RPMI8226 (cell line): ENCODE measurements at regions not wholly inside any gene's neighbourhood (a gene's known extent, or its start where the extent isn't known, plus 50 kb on each side); places are given as distances from the start of the nearest gene placed in this dataset.
"Not testable (repeated sequence)": the region's sequence is repeated elsewhere in the genome, so short reads cannot be mapped to it uniquely, and the experiment has no call there.

Experiments
- DNase-seq: peaks from one replicate; pipeline ENCODE4 v3.0.0-alpha.2; 2015

DNA sequence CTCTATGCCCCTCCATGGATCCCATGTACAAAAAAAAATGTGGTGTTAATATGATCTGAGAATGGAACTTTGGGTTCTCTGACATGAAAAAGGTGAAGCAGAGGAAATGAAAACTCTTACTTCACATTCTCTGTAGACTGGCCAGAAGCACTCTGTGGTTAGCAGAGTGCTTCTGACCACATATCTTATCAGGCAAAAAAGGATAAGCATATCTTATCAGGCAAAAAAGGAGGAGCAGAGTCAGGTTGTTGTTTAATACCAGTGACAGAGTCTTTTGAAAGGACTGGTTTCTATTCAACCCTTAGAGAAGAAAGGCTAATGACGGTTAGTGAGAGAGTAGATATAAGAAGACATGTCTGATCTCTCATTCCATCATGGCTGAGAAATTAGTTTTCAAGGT is 1404.8 kb downstream of the SLITRK1 start:
- DNase-seq, result no peak

DNA sequence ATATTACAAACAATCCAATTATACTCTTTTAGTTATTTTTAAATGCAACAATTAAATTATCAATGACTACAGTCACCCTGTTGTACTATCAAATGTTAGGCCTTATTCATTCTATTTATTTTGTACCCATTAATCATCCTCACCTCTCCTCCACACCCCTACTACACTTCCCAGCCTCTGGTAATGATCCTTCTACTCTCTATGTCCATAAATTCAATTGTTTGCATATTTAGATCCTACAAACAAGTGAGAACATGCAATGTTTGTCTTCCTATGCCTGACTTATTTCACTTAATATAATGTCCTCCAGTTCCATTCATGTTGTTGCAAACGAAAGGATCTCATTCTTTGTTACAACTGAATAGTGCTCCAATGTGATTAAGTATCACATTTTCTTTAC is 1414.6 kb downstream of the SLITRK1 start:
- no peak for DNase-seq

DNA sequence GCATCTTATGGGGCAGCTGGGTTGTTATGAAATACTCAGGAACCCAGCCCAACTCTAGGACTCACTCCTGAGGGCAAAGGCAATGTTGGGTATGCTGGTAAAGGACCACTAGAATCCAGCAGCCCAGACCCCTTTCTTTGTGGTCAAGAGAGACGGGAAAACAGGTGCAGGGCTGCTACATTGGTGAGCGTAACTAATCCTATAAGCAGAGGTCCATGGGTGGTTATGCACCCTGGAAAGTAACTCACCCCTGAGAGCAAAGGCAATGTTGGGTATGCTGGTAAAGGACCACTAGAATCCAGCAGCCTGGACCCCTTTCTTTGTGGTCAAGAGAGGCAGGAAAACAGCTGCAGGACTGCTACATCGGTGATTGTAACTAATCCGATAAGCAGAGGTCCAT is 1422.7 kb downstream of the SLITRK1 start:
- DNase-seq, result not testable (repeated sequence)

DNA sequence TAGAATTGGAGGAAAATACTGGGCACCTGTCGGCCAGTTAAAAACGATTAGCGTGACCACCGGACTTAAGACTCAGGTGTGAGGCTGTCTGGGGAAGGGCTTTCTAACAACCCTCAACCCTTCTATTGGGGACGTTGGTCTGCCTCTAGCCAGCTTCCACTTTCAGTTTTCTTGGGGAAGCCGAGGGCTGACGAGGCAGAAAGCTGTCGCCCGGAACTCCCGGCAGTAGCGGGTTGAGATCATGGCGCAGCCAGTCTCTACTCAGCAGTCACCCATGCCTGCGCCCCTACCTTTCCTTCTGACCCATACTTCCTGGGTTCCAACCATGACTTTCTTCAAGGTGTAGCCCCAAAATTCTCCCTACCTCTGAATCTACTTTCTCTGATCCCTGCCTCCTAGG is 1424.1 kb downstream of the SLITRK1 start:
- peak; percentile 27 for DNase-seq

DNA sequence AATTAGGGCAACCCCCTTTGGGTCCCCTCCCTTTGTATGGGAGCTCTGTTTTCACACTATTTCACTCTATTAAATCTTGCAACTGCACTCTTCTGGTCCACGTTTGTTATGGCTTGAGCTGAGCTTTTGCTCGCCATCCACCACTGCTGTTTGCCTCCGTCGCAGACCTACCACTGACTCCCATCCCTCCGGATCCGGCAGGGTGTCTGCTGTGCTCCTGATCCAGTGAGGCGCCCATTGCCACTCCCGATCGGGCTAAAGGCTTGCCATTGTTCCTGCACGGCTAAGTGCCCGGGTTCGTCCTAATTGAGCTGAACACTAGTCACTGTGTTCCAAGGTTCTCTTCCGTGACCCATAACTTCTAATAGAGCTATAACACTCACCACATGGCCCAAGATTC is 1424.7 kb downstream of the SLITRK1 start:
- not testable (repeated sequence) for DNase-seq

DNA sequence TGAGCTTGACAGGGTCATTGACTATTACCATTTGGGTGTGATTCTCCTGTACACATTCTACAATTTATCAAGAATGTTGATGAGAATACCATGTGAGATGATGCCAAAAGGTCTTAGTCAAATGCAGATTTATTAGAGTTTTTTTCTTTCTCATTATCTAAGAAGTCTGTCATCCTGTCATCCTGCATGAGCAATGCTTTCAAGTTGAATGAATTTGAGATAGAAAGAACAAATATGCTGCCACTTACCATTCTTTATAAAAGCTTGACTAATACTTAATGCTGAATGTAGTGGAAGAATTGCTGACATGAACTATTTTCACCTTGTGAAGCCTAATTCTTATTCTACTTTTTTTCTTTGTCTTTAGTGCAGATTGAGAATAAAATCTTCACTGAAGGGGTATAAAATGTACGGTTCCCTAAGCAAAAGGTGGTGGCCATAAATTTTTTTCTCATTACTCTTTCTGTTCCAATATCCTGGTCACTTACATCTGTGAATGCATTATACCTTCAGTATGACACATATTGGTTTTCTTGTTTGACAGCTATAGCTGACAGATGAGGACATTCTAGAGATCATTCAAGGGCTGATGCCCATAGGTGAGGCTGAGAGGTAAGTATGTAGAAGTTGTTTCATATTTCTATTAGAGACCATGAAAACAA is 1434.7 kb downstream of the SLITRK1 start:
- DNase-seq, result no peak

DNA sequence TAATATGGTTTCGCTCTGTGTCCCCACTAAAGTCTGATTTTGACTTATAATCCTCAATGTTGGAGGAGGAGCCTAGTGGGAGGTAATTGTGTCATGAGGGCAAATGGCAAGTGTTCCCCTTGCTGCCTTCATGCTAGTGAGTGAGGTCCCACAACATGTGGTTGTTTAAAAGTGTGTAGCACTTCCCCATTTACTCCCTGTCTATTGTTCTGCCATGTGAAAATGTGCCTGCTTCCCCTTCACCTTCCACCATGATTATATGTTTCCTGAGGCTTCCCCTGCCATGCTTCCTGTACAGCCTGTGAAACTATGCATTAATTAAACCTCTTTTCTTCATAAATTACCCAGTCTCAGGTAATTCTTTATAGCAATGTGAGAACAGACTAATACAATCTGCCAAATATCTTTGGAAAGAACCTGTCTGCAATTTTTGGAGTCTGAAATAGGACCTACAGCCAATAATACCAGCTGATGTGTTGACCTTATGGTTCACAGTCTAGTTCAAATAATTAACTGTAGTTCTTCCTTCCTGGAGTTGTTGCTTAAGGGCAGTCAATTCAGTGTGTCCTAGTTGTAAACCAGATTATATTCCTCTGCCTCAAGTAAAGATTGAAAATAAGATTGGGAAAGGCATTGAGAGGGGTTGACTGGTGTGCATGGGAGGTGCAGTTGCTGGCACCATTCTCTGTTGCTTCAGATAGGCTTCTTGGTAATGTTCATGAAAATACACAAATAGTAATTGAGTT is 1442.9 kb downstream of the SLITRK1 start:
- no peak for DNase-seq

DNA sequence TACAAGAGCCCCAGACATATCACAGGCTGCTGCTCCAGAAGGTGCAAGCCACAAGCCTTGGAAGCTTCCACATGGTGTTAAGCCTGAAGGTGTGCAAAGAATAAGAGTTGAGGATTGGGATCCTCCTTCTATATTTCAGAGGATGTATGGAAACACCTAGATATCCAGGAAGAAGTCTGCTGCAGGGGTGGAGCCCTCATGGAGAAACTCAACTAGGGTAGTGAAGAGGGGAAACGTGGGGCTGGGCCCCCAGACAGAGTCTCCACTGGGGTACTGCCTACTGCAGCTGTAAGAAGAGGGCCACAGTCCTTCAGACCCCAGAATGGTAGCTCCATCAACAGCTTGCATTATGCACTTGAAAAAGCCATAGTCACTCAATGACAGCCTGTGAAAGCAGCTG is 1444.0 kb downstream of the SLITRK1 start:
- no peak for DNase-seq

DNA sequence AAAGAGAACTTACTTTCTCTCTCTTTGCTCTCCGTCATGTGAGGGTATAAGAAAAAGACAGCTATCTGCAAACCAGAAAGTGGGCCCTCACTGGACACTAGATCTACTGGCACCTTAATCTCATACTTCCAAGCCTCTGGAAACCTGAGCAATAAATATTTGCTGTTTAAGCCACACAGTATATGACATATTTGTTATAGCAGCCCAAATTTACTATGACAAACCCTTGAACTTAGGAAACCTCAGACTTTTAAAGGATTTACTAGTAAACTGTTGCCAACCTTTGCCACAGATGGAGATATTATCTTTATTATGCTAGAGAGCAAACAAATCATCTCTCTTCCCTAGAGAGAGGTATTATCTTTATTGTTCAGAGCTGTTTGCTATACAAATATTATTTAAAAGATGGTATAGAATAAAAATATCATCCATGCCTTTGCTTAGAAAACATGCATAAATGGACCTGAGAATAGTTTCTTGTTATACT is 1446.1 kb downstream of the SLITRK1 start:
- DNase-seq, result no peak

DNA sequence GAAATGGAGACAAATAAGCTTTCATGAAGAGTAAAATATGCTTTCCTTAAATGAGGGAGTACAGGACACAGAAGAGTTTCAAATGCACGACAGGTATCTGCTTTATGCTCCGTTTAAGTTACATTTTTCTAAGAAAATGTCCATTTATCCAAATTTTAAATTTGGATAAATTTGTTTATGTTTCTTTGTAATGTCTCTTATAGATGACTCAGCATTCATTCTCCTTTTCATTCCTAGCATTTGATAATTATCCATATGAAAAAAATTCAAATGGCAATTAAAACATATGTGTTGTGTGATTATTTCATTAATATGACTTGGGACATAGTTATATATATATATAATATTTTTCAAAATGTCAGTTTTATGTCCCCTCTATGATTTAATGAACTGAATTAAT is 1449.3 kb downstream of the SLITRK1 start:
- DNase-seq, result no peak

DNA sequence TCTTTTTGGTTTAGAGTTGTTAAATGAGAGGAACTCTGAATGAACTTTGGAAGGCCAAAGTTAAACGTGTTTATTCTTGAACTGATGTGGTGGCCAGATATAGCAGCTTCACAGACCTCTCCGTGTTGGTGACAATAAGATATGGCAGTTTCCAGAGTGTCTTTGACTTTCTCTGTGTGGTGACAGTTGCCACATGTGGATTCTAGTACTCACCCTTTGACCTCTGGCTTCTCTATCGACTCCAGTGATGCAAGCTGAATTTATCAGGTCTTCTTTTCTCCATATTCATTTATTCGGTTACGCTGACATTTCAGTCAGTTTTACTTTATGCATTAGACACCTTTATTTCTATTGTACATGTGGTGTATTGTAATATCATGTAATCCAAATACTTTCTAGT is 1469.5 kb downstream of the SLITRK1 start:
- DNase-seq, result no peak

DNA sequence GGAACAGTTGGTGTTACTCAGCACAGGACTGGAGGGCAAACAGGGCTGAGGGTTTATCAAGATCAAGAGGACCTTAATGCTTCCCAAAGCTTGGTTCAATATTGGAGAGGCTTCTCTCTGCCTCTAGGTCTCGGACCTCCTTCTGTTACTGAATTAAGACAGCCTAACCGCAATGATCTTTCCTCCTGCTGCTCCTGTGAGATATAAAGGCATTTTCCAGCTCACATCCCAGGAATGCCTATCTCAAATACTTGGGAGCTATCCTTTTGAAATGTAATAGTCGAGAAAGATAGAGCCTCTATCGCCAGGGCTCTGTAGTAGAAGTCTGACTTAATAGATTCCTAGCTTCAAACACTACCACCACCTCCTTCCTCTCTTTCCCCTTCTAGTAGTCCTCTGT is 1475.0 kb downstream of the SLITRK1 start:
- DNase-seq, result no peak

DNA sequence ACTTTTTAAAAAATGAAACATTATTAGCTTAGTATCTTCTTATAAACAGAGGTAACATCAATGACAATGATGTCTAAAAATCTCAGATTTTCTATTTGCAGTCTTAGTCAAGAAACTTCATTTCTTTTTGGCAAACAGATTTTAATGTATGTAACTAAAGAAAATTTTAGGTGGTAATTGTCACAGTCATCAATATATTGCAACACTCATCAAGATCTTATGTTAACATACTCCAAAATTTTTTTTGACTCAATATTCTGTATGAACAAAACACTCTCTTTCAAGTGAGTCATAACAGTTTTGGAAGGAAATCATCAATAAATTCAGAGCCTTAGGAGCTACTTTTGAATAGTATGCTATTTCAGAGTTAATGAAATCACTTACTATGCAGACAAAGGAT is 1507.6 kb downstream of the SLITRK1 start:
- no peak for DNase-seq

DNA sequence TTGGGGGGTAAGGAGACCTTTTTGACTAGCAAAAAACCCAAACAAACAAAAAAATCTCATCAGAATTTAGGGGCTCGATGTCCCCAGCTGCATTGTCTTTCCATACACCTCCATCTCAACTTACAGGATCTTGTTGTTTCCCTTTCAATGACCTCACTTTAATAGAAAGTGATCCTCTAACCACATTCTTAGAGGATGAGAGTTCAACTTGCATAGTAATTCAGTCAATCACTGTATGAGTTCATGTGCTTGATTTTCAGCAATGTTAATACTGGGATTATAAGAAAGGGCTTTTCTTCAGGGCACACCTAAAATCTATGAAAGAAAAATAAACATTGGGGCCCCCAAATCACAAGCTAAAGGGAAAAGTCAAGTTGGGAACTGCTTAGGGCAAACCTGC is 1512.0 kb downstream of the SLITRK1 start:
- no peak for DNase-seq

DNA sequence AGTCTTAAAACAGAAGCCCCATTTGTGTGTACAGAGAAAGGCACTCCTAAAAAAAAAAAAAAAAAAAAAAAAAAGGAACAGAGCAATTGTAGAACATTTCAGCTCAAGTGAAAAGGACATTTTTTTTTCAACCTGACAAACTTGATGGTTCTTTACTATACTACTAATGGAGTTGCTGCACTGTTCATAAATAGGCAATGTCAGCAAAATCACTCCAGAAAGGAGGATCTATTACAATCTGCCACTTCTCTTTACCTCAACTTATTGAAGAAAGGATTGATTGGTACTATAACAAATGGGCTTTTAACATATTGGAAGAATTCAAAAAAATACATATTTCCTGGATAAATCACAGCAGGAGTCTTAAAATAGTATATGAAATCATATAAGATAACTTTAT is 1517.7 kb downstream of the SLITRK1 start:
- DNase-seq, result no peak

DNA sequence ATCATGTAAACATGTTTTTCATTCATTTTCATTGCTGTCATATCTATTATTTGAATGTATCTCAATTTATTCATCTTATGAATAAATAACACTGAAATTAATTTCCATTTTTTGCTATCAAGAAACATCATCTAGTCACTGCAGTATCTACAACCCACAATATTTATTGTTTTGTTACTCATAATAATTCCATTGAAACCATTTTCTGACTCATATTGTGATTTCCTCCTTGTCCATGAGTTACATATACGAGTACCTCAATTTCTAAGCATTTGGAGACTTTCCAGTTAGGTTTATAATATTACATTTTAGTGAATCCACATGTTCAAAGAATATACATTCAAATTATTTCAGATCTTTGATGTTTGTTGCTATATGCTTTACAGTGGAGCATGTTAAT is 1524.0 kb downstream of the SLITRK1 start:
- no peak for DNase-seq

DNA sequence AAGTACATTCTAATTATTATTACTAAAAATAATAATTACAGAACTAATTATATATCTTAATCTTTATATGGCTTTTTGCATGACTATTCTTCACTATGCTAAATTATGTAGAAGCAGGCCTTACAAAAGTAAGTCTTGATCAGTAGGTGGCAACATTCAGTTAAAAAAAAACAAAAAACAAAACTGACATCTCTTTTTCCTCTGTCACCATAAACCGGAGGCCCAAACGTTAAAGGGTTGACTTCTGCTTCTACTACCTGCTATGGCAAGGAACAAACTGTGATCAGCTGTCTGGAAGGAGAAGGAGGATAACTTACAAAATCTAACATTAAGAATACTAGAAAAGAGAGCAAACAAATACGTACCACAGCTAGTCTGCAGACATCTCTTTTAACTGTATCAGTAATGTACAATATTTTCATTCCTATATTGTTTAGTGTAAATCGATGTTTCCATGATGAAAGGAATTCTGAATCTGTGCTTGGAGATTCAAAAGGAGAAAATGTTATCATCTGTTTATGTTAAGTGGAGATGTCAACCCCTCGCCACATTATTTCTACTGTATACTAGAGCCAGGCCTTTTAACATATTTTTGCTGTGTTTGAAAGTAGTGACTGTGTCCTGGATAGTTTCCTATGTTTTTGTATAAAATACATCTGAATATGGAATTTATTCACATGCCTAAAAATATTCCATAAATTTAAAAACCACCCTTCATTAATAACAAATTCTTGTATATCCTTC is 1525.4 kb downstream of the SLITRK1 start:
- DNase-seq, result no peak

DNA sequence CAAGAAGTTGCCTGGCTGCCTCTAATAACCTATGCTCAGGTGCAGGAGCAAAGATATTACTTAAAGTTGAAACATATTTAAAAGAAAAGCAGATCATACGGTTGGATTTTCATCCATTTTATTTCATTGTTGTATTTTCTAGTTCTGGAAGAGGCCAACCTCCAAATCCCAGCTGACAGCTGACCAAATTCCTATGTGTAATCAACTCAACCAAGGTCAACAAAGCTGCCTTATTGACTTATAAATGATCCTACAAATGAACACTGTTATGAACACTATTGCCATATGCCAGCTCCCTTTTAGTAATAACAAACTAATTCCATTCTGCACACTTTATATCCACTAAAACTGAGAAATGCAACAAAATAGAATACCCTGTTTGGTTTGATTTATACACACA is 1537.4 kb downstream of the SLITRK1 start:
- no peak for DNase-seq

DNA sequence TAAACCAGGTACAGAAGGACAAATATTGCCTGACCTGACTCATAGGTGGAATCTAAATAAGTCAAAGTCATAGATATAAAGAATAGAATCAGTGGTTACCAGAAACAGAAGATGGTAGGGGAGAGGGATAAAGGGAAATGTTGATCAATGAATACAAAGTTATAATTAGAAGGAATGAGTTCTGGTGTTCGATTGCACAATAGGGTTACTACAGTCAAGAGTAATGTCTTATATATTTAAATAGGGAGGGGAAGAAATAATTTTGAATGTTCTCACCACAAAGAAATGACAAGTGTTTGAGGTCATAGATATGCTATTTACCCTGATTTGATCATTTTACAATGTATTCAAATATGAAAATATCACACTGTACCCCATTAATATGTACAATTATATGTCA is 1541.2 kb downstream of the SLITRK1 start:
- no peak for DNase-seq

DNA sequence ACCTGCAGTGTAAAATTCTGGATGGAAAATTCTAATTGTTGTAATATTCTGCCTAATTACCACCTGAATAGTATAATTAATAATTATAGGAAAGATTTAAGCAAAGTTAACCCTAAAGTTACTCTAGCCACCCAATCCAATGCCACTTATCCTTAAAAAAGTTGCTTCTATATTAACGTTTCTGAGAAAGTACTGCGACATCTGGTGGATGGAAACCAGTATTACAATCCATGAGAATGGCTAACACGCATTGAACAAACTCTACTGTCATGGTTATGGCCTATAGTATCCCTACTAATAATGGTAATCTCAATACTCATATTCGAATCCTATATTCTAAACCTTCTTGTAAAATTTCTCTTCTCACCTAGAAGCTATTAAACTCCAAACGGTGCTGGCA is 1551.8 kb downstream of the SLITRK1 start:
- peak; percentile 11 for DNase-seq

DNA sequence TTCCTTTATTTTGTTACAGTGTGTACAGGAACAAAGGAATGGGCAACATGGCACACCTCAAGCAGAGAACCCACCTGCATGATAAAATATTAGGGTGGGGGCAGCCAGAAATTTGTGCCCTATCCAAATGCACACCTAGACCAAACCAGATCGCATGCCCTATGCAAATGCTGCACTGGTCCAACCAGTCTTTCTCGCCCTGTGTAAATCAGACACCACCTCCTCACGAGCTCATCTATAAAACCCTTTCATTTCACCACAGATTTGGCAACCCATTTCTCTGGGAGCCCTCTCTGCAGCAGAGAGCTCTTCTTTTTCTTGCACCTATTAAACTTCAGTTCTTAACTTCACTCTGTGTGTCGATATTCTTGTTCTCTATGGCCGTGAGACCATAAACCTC is 1559.2 kb downstream of the SLITRK1 start:
- DNase-seq, result no peak

DNA sequence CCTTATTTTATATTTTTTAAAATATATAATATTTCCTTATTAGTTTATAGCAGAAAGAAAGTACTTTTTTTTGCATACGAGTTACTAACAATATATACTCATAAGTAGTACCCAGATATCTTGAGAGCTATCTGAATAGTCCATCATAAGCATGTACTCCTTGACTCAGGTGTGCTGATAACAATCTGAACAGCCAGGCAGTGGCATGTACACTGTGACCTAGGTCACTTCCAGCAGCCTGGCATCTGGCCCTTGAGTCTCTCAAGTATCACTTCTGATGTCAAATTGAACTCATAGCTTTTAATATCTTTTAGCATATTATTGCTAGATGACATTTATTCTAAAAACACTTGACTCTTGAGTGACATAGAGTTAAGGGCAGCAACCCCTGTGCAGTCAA is 1576.7 kb downstream of the SLITRK1 start:
- no peak for DNase-seq

DNA sequence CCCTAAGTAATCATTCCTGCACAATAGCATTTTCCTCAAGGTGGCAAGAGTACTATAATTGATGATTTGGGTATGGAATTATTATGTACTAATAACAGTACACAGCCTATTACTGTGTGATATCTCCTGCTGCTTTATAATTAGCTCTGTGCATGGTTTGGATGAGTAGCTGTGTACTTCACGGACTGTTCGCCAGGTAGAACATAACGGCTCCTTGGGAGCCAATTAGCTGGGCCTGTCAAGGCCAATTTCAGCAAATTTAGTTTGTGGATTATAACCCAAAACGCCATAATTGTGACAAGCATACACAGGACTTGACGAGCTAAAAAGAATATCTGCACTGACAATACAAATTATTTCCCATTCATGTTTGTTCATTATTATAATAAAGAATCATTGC is 1584.2 kb downstream of the SLITRK1 start:
- DNase-seq, result no peak

DNA sequence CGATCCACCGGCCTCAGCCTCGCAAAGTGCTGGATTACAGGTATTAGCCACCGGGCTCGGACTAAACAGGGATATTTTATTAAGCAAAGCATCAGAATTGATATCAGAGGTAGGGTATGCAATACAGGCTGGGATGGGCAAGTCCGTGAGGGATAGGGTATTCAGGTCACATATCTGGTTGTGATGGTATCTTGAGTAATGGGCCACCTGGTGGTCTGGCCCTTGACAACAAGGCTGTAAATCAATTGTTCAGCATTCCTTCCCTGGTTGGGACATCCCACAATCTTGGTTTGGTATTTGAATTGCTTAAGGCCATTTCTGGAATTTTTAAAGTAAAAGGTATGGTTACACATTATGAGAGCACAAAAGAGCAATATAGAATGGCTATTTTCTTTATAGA is 1588.0 kb downstream of the SLITRK1 start:
- no peak for DNase-seq
